ENCODE measurements at regions not wholly inside any gene's neighbourhood (a gene's known extent, or its start where the extent isn't known, plus 50 kb on each side); places are given as distances from the start of the nearest gene placed in this dataset.

GRCh38 chr16:64397945-64398508 lies 723.8 kb downstream of the CDH11 start:
- DNase-seq, result no peak

GRCh38 chr16:64397042-64397441 lies 724.8 kb downstream of the CDH11 start:
- no peak for DNase-seq

GRCh38 chr16:64394061-64394460 lies 727.8 kb downstream of the CDH11 start:
- no peak for DNase-seq

GRCh38 chr16:64392456-64392855 lies 729.4 kb downstream of the CDH11 start:
- DNase-seq, result no peak

GRCh38 chr16:64391063-64391600 lies 730.7 kb downstream of the CDH11 start:
- DNase-seq, result no peak

- DNase-seq, result no peak
Observed at GRCh38 chr16:64390102-64390501, 731.8 kb downstream of the CDH11 start.

- DNase-seq, result no peak
Observed at GRCh38 chr16:64384636-64385035, 737.2 kb downstream of the CDH11 start.

- no peak for DNase-seq
Observed at GRCh38 chr16:64381979-64382378, 739.9 kb downstream of the CDH11 start.

- DNase-seq, result no peak
Observed at GRCh38 chr16:64380751-64381150, 741.1 kb downstream of the CDH11 start.

GRCh38 chr16:64375391-64375980 lies 746.4 kb downstream of the CDH11 start:
- DNase-seq, result no peak

GRCh38 chr16:64370112-64370511 lies 751.8 kb downstream of the CDH11 start:
- DNase-seq, result no peak

- no peak for DNase-seq
Observed at GRCh38 chr16:64365448-64365931, 756.4 kb downstream of the CDH11 start.

GRCh38 chr16:64364894-64365293 lies 757.0 kb downstream of the CDH11 start:
- no peak for DNase-seq

GRCh38 chr16:64364416-64364815 lies 757.4 kb downstream of the CDH11 start:
- DNase-seq, result no peak

- DNase-seq, result no peak
Observed at GRCh38 chr16:64364016-64364415, 757.8 kb downstream of the CDH11 start.

GRCh38 chr16:64363039-64363438 lies 758.8 kb downstream of the CDH11 start:
- no peak for DNase-seq

GRCh38 chr16:64362193-64362592 lies 759.7 kb downstream of the CDH11 start:
- no peak for DNase-seq

GRCh38 chr16:64361753-64362152 lies 760.1 kb downstream of the CDH11 start:
- no peak for DNase-seq

- no peak for DNase-seq
Observed at GRCh38 chr16:64358291-64358690, 763.6 kb downstream of the CDH11 start.

- no peak for DNase-seq
Observed at GRCh38 chr16:64356267-64356666, 765.6 kb downstream of the CDH11 start.

- no peak for DNase-seq
Observed at GRCh38 chr16:64352246-64352645, 769.6 kb downstream of the CDH11 start.

- DNase-seq, result no peak
Observed at GRCh38 chr16:64351121-64351520, 770.7 kb downstream of the CDH11 start.

- no peak for DNase-seq
Observed at GRCh38 chr16:64346080-64346479, 775.8 kb downstream of the CDH11 start.

GRCh38 chr16:64345142-64345541 lies 776.7 kb downstream of the CDH11 start:
- DNase-seq, result no peak
